ENCODE measurements at regions not wholly inside any gene's neighbourhood (a gene's known extent, or its start where the extent isn't known, plus 50 kb on each side); places are given as distances from the start of the nearest gene placed in this dataset.

- Histone ChIP-seq H3K79me2 (no peaks in the 10 kb centered on the region), H3K27ac (no peak overlapping the region), H3K36me3 (ENCODE audit: control insufficient read depth, insufficient read depth, low read length) (no peaks in the 10 kb centered on the region), H3K4me3 (ENCODE audit: low read depth, low read length) (no peak overlapping the region), H3K27me3 (ENCODE audit: control insufficient read depth, insufficient read depth, low read length) (no peaks in the 10 kb centered on the region), H3K4me1 (no peaks in the 10 kb centered on the region), H3K9me3 (ENCODE audit: control insufficient read depth, low read length) (no peaks in the 10 kb centered on the region), H2AFZ (no peak overlapping the region), H3K9ac (no peak overlapping the region), H3K4me2 (ENCODE audit: low read length) (no peak overlapping the region)
- no peak for TF ChIP-seq CTCF (IDR thresholded peaks at IDR 0.05)
These were observed 729.0 kb upstream of the AADAT start for GRCh38 chr4:170818786-170819185.

- no peak overlapping the region for H2AFZ ChIP-seq
- no peaks in the 10 kb centered on the region for H3K36me3 ChIP-seq (ENCODE audit: control insufficient read depth, insufficient read depth, low read length)
- H3K4me2 ChIP-seq (ENCODE audit: low read length), result no peak overlapping the region
- no peaks in the 10 kb centered on the region for H3K9me3 ChIP-seq (ENCODE audit: control insufficient read depth, low read length)
- no peak overlapping the region for H3K27ac ChIP-seq
- no peak overlapping the region for H3K9ac ChIP-seq
- H3K4me3 ChIP-seq (ENCODE audit: low read depth, low read length), result no peak overlapping the region
- no peaks in the 10 kb centered on the region for H3K27me3 ChIP-seq (ENCODE audit: control insufficient read depth, insufficient read depth, low read length)
- TF ChIP-seq CTCF (IDR thresholded peaks at IDR 0.05), result no peak
- H3K79me2 ChIP-seq, result no peaks in the 10 kb centered on the region
- no peaks in the 10 kb centered on the region for H3K4me1 ChIP-seq
These were observed 715.6 kb upstream of the AADAT start for GRCh38 chr4:170805352-170805751.

DNA sequence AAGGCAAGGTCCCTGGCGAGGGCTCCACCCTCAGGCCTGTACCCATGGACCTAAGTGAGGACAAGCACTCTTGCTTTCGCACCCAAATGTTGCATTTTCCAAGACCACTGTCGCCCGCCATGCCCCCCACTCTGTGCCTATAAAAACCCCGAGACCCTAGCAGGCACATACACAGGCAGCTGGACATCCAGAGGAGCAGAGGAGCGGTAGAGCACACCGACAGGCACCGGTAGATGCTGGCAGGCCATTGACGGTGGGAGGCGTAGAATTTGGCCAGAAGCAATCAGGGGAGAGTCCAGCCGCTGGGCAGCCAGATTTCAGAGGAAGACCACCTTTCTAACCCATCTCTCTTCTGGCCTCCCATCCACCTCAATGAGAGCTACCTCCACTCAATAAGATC lies 715.2 kb upstream of the AADAT start:
- TF ChIP-seq CTCF (IDR thresholded peaks at IDR 0.05), result no peak
- Histone ChIP-seq H3K9ac (no peak overlapping the region), H3K27ac (no peak overlapping the region), H3K4me3 (ENCODE audit: low read depth, low read length) (no peak overlapping the region), H3K36me3 (ENCODE audit: control insufficient read depth, insufficient read depth, low read length) (no peaks in the 10 kb centered on the region), H3K4me2 (ENCODE audit: low read length) (no peak overlapping the region), H3K9me3 (ENCODE audit: control insufficient read depth, low read length) (no peaks in the 10 kb centered on the region), H2AFZ (no peak overlapping the region), H3K79me2 (no peaks in the 10 kb centered on the region), H3K4me1 (no peaks in the 10 kb centered on the region), H3K27me3 (ENCODE audit: control insufficient read depth, insufficient read depth, low read length) (no peaks in the 10 kb centered on the region)

DNA sequence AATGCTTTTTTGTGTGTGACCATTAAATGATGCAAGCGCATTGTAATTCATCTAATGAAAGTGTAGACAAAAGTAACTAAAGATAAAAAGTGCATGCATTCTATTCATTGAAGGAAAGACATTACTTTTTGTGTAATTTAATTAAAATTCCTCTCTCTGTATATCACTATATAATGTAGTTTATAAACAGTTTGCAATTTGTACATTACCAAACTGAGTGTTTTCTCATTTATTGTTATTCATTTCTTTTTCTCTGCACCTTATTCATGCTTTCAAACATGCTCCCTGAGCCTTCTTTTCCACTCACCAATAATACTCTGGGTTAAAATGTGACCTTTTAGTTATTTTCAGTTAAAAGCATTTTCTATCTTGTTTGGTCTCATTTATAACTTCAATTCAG lies 713.7 kb upstream of the AADAT start:
- no peak overlapping the region for H2AFZ ChIP-seq
- H3K9ac ChIP-seq, result no peak overlapping the region
- H3K27me3 ChIP-seq (ENCODE audit: control insufficient read depth, insufficient read depth, low read length), result no peaks in the 10 kb centered on the region
- no peaks in the 10 kb centered on the region for H3K4me1 ChIP-seq
- H3K27ac ChIP-seq, result no peak overlapping the region
- H3K79me2 ChIP-seq, result no peaks in the 10 kb centered on the region
- H3K9me3 ChIP-seq (ENCODE audit: control insufficient read depth, low read length), result no peaks in the 10 kb centered on the region
- no peak overlapping the region for H3K4me3 ChIP-seq (ENCODE audit: low read depth, low read length)
- H3K36me3 ChIP-seq (ENCODE audit: control insufficient read depth, insufficient read depth, low read length), result no peaks in the 10 kb centered on the region
- H3K4me2 ChIP-seq (ENCODE audit: low read length), result no peak overlapping the region
- TF ChIP-seq CTCF (IDR thresholded peaks at IDR 0.05), result no peak

DNA sequence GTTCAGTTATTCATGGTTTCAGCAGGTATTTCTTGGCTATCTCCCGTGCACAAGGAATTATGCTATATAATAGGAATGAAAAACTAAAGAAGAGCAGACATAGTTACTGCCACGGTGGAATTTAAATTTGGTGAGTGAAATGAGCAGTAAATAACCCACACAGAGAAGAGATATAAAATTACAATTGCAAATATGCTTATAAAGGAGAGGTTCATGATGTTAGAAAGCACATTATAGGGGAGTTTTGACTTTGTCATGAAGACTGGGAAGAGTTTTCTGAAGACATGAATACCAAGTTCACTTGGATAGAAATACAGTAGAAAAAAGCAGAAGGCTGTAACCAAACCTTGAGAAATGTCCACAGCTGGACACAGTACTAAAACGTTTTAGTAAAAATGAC lies 712.0 kb upstream of the AADAT start:
- H3K9ac ChIP-seq, result no peak overlapping the region
- TF ChIP-seq CTCF (IDR thresholded peaks at IDR 0.05), result no peak
- no peak overlapping the region for H3K4me3 ChIP-seq (ENCODE audit: low read depth, low read length)
- no peak overlapping the region for H2AFZ ChIP-seq
- no peak overlapping the region for H3K4me2 ChIP-seq (ENCODE audit: low read length)
- H3K27me3 ChIP-seq (ENCODE audit: control insufficient read depth, insufficient read depth, low read length), result no peaks in the 10 kb centered on the region
- H3K27ac ChIP-seq, result no peak overlapping the region
- H3K36me3 ChIP-seq (ENCODE audit: control insufficient read depth, insufficient read depth, low read length), result no peaks in the 10 kb centered on the region
- no peaks in the 10 kb centered on the region for H3K79me2 ChIP-seq
- no peaks in the 10 kb centered on the region for H3K4me1 ChIP-seq
- no peaks in the 10 kb centered on the region for H3K9me3 ChIP-seq (ENCODE audit: control insufficient read depth, low read length)

All from parathyroid adenoma (tissue), 2 donors.